GM21825 (cell line): ENCODE measurements at regions not wholly inside any gene's neighbourhood (a gene's known extent, or its start where the extent isn't known, plus 50 kb on each side); places are given as distances from the start of the nearest gene placed in this dataset.

Experiments
- ATAC-seq: cut with Tn5 transposase; IDR thresholded peaks from one replicate; pipeline ENCODE4 v1.9.1; 2021; ENCODE audit warnings: mild to moderate bottlenecking, moderate library complexity; ENCODE audit not compliant: unreplicated experiment

GRCh38 chr2:17093712-17094111 is 424.5 kb downstream of the RAD51AP2 start:
- ATAC-seq, result no peak

- no peak for ATAC-seq
Measured at GRCh38 chr2:17086990-17087389, 421.4 kb upstream of the CYRIA start.

GRCh38 chr2:17085546-17086202 is 420.0 kb upstream of the CYRIA start:
- no peak for ATAC-seq

GRCh38 chr2:17084877-17085276 is 419.2 kb upstream of the CYRIA start:
- no peak for ATAC-seq

- no peak for ATAC-seq
Measured at GRCh38 chr2:17083902-17084301, 418.3 kb upstream of the CYRIA start.

- no peak for ATAC-seq
Measured at GRCh38 chr2:17079262-17079661, 413.6 kb upstream of the CYRIA start.

GRCh38 chr2:17076533-17076932 is 410.9 kb upstream of the CYRIA start:
- no peak for ATAC-seq

GRCh38 chr2:17070711-17071110 is 405.1 kb upstream of the CYRIA start:
- ATAC-seq, result no peak

GRCh38 chr2:17069564-17069963 is 403.9 kb upstream of the CYRIA start:
- ATAC-seq, result no peak

- no peak for ATAC-seq
Measured at GRCh38 chr2:17068021-17068420, 402.4 kb upstream of the CYRIA start.

- ATAC-seq, result no peak
Measured at GRCh38 chr2:17065536-17065935, 399.9 kb upstream of the CYRIA start.

GRCh38 chr2:17061028-17061427 is 395.4 kb upstream of the CYRIA start:
- ATAC-seq, result no peak

- ATAC-seq, result no peak
Measured at GRCh38 chr2:17059458-17059857, 393.8 kb upstream of the CYRIA start.

GRCh38 chr2:17058772-17059402 is 393.3 kb upstream of the CYRIA start:
- ATAC-seq, result no peak

GRCh38 chr2:17057109-17058017 is 391.7 kb upstream of the CYRIA start:
- no peak for ATAC-seq

GRCh38 chr2:17056236-17056635 is 390.6 kb upstream of the CYRIA start:
- no peak for ATAC-seq

- ATAC-seq, result no peak
Measured at GRCh38 chr2:17052001-17052400, 386.4 kb upstream of the CYRIA start.

GRCh38 chr2:17051538-17051937 is 385.9 kb upstream of the CYRIA start:
- no peak for ATAC-seq

- ATAC-seq, result no peak
Measured at GRCh38 chr2:17043173-17043572, 377.5 kb upstream of the CYRIA start.

GRCh38 chr2:17036361-17036760 is 370.7 kb upstream of the CYRIA start:
- ATAC-seq, result no peak

GRCh38 chr2:17035010-17035409 is 369.4 kb upstream of the CYRIA start:
- no peak for ATAC-seq

- ATAC-seq, result no peak
Measured at GRCh38 chr2:17030047-17030446, 364.4 kb upstream of the CYRIA start.
